Chondrocyte (in vitro differentiated cells): ENCODE measurements at regions not wholly inside any gene's neighbourhood (a gene's known extent, or its start where the extent isn't known, plus 50 kb on each side); places are given as distances from the start of the nearest gene placed in this dataset.

Source experiments
- DNase-seq: peaks from one replicate; pipeline ENCODE4 v3.0.0; 2021; ENCODE audit warnings: mixed read lengths, low spot score
- H3K27ac Mint-ChIP-seq: one replicate; pipeline ENCODE4 v1.8.0; 2021; ENCODE audit warnings: mild to moderate bottlenecking, moderate library complexity, mixed read lengths; ENCODE audit not compliant: unreplicated experiment
- H3K27me3 Mint-ChIP-seq: 2 replicates; pipeline ENCODE4 v1.8.0; 2021; ENCODE audit warnings: low read depth, mixed read lengths
- H3K36me3 Mint-ChIP-seq: 2 replicates; pipeline ENCODE4 v1.8.0; 2021; ENCODE audit warnings: low read depth, mixed read lengths
- H3K4me1 Mint-ChIP-seq: 2 replicates; pipeline ENCODE4 v1.8.0; 2021; ENCODE audit warnings: low read depth, mild to moderate bottlenecking, mixed read lengths
- H3K4me3 Mint-ChIP-seq: one replicate; pipeline ENCODE4 v1.8.0; 2021; ENCODE audit warnings: mild to moderate bottlenecking, moderate library complexity, mixed read lengths; ENCODE audit not compliant: unreplicated experiment
- H3K9me3 Mint-ChIP-seq: 2 replicates; pipeline ENCODE4 v1.8.0; 2021; ENCODE audit warnings: low read depth, mixed read lengths
- CTCF ChIP-seq: fragments of 200-600 bp; sonication (generic); IDR thresholded peaks from 2 replicates; pipeline ENCODE4 v1.5.0; 2021; ENCODE audit warnings: antibody characterized with exemption, mild to moderate bottlenecking, moderate library complexity

- DNase-seq: no peak
- H3K9me3 Mint-ChIP-seq: no peaks in the 10 kb centered on the region
- H3K27me3 Mint-ChIP-seq: no peaks in the 10 kb centered on the region
- no peak overlapping the region for H3K27ac Mint-ChIP-seq
- no peak overlapping the region for H3K4me3 Mint-ChIP-seq
- no peaks in the 10 kb centered on the region for H3K36me3 Mint-ChIP-seq
- no peak for TF ChIP-seq CTCF
- peaks cover 11% of the 10 kb centered on the region for H3K4me1 Mint-ChIP-seq
Observed at GRCh38 chr4:123662827-123663226, 266.2 kb downstream of the SPRY1 start.

DNA sequence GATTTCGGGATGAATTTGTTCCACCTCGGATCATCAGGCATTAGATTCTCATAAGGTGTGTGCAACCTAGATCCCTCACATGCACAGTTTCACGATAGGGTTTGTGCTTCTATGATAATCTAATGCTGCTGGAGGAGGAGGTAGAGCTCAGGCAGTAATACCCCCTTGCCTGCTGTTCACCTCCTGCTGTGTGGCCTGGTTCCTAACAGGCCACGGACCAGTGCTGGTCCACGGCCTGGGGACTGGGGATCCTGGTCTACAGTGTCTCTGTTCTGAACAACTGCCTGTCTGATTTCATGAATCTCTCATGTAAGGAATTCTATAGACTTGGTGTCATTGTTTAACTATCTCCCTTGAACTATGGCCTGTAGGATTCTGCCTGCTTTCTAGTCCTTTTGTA lies 269.9 kb downstream of the SPRY1 start:
- no peaks in the 10 kb centered on the region for H3K9me3 Mint-ChIP-seq
- no peak for TF ChIP-seq CTCF
- no peak overlapping the region for H3K4me3 Mint-ChIP-seq
- H3K36me3 Mint-ChIP-seq: no peaks in the 10 kb centered on the region
- no peaks in the 10 kb centered on the region for H3K4me1 Mint-ChIP-seq
- H3K27ac Mint-ChIP-seq: no peak overlapping the region
- DNase-seq: no peak
- no peaks in the 10 kb centered on the region for H3K27me3 Mint-ChIP-seq

GRCh38 chr4:123667496-123667895 lies 270.9 kb downstream of the SPRY1 start:
- TF ChIP-seq CTCF: no peak
- H3K36me3 Mint-ChIP-seq: no peaks in the 10 kb centered on the region
- no peak overlapping the region for H3K4me3 Mint-ChIP-seq

DNA sequence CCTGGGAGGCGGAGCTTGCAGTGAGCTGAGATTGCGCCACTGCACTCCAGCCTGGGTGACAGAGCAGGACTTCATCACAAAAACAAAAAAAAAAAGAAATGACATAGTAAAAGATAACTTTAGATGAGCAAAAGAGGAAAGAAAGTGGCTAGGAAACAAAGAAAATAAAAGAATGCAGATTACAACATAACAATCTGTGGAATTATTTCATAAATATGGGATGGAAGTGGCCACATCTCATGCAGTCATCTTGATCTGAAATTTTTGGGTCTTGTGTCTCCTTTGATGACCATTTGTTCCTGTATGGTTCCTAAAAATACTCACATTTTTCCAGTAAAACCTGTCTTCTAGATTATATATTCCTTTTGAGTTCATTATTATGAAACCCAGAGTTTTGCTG lies 271.4 kb downstream of the SPRY1 start:
- no peaks in the 10 kb centered on the region for H3K4me1 Mint-ChIP-seq
- no peaks in the 10 kb centered on the region for H3K9me3 Mint-ChIP-seq
- H3K4me3 Mint-ChIP-seq: no peak overlapping the region
- H3K27ac Mint-ChIP-seq: no peak overlapping the region
- no peak for TF ChIP-seq CTCF
- DNase-seq: no peak
- no peaks in the 10 kb centered on the region for H3K36me3 Mint-ChIP-seq
- no peaks in the 10 kb centered on the region for H3K27me3 Mint-ChIP-seq

More at GRCh38 chr4:123667496-123667895, 270.9 kb downstream of the SPRY1 start:
- H3K27me3 Mint-ChIP-seq: no peaks in the 10 kb centered on the region
- H3K9me3 Mint-ChIP-seq: no peaks in the 10 kb centered on the region
- no peak for DNase-seq
- H3K27ac Mint-ChIP-seq: no peak overlapping the region
- H3K4me1 Mint-ChIP-seq: no peaks in the 10 kb centered on the region

DNA sequence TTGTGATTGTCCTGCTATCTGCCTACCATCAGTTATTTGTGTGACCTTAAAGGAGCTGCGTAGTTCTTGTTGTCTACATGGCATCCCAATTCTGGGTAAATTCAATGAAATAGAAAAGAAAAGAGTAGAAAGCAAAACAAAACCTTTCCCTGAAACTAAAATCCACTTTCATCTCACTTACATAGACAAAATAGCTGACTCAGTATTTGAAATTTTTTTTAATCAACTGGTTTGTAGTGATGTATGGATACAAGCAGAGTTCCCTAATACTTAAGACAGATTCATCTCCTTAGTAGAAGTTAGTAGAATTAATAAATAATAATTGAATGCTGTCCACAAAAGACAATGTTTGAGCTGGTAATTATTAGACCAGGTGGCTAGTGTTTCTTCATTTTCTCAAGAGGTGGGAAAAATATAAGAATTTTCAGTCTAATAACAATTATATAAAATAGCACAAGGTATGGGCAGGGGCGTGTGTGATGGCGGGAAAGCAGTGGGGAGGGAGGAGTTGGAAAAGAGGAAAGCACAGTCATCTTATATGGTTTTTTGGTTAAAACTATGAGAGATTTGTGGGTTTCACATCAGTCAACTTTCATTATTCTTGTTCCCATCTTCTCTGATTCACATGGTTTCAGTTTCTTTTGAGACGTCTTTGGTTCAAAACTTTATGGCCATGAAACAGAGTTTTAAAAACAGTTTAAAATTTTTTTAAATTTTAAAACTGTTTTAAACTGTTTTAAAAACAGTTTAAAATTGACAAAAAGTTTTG lies 275.2 kb downstream of the SPRY1 start:
- no peaks in the 10 kb centered on the region for H3K9me3 Mint-ChIP-seq
- H3K4me3 Mint-ChIP-seq: no peak overlapping the region
- peaks cover 2% of the 10 kb centered on the region for H3K36me3 Mint-ChIP-seq
- H3K27me3 Mint-ChIP-seq: no peaks in the 10 kb centered on the region
- H3K4me1 Mint-ChIP-seq: peaks cover 10% of the 10 kb centered on the region
- H3K27ac Mint-ChIP-seq: no peak overlapping the region
- no peak for DNase-seq
- TF ChIP-seq CTCF: no peak
